K562 (cell line): ENCODE measurements at regions not wholly inside any gene's neighbourhood (a gene's known extent, or its start where the extent isn't known, plus 50 kb on each side); places are given as distances from the start of the nearest gene placed in this dataset.

Experiments used
- CEBPB ChIP-seq: fragments of 450-650 bp; IDR thresholded peaks from 2 replicates; pipeline ENCODE4 v1.6.1; 2016; ENCODE audit warnings: missing genetic modification characterization, missing compliant biosample characterization
- MAX ChIP-seq: sonication (generic); formaldehyde crosslinking; IDR thresholded peaks from 2 replicates; pipeline ENCODE4 v1.9.0; 2022; ENCODE audit warnings: mild to moderate bottlenecking, missing genetic modification reagents
- RFX5 ChIP-seq: IDR thresholded peaks from 2 replicates; pipeline ENCODE4 v1.6.1; 2011; ENCODE audit warnings: low read depth, mild to moderate bottlenecking, improper control_type of control experiment, low read length

DNA sequence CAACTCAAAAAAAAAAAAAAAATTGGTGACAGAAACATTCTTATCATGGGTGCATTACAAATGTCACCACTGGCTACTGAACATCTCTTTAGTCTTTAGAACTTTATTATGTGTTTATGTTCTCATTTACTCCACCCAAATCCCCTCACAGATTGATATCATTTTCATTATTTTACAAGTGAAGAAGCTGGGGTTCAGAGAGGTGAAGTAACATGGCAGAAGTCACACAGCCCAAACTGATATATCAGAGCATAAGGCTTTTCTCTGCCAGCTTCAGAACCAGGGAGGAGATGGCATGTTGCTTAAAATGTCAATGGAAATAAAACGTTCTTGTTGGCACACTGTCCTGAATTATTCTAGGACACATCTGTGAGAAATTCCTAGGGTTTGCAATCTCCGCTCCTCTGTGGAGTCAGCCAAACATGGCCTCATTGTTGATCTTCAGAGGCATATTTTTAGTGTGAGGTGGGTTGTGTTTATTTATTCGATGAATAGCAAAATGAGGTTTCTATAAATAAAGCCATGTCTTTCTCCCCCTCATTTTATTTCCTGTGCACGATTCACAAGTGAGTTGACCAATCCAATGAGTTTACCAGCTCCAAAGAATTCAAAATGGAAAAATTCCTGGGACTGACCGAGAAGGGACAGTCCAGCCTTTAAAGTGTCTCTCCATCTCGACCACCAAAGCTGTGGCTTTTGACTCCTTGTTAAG, 72.9 kb upstream of the ANO1 start:
- TF ChIP-seq RFX5 (no peak), CEBPB (tag) (no peak), MAX (CRISPR knock-in tag) (no peak)
